Spleen (tissue), 7 donors: ENCODE measurements at regions not wholly inside any gene's neighbourhood (a gene's known extent, or its start where the extent isn't known, plus 50 kb on each side); places are given as distances from the start of the nearest gene placed in this dataset.

Experiments
- POLR2A ChIP-seq, 3 donors: fragments of 450-650 bp; IDR thresholded peaks; one replicate each; pipeline ENCODE4 v1.5.1; 2017; ENCODE audit warnings: antibody characterized with exemption in 3 of 3, mild to moderate bottlenecking in 1 of 3
- TF ChIP-seq, protein P1 (sequence below), 11 experiments: fragments of 200-600 bp in 7 of 11; fragments of 450-650 bp in 4 of 11; sonication (generic) in 4 of 11; IDR thresholded peaks in 8 of 11; conservative IDR thresholded peaks in 3 of 11; 1 replicate in 7 of 11; 2 replicates in 4 of 11; pipeline versions ENCODE4 v1.4.0 to v1.8.0; 2016 to 2021; ENCODE audit warnings: antibody characterized with exemption in 11 of 11, inconsistent platforms in 4 of 11, mild to moderate bottlenecking in 1 of 11
- donor health status: DM: no; HTN: no; CAD: no; lungs with moderate emphysema.
- donor health status: DM: no; HTN: no; CAD: no.
- donor health status: DM: no; HTN: no; CAD: no.

DNA sequence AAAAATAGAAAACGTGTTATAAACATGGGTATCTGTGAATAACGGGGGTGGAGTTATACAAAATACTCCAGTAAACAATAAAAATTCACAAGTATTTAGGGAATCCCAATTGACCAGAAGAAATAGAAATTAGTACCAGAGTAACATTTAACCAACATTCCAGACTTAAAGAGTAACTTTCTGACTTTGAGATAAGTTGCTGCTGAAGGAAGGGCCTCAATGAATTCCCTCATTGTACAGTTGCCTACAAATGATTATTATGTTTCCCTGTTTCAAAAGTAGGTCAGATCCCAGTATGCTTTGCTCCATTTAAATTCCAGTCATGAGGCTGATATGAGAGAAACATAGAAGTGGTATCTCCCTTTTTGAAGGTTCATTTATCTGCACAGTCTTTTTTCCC is 88.3 kb upstream of the KCNH7 start:
- TF ChIP-seq POLR2A (IDR thresholded peaks at IDR 0.05) = no peak
- TF ChIP-seq, protein P1, sequence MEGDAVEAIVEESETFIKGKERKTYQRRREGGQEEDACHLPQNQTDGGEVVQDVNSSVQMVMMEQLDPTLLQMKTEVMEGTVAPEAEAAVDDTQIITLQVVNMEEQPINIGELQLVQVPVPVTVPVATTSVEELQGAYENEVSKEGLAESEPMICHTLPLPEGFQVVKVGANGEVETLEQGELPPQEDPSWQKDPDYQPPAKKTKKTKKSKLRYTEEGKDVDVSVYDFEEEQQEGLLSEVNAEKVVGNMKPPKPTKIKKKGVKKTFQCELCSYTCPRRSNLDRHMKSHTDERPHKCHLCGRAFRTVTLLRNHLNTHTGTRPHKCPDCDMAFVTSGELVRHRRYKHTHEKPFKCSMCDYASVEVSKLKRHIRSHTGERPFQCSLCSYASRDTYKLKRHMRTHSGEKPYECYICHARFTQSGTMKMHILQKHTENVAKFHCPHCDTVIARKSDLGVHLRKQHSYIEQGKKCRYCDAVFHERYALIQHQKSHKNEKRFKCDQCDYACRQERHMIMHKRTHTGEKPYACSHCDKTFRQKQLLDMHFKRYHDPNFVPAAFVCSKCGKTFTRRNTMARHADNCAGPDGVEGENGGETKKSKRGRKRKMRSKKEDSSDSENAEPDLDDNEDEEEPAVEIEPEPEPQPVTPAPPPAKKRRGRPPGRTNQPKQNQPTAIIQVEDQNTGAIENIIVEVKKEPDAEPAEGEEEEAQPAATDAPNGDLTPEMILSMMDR (IDR thresholded peaks at IDR 0.05 in 8 of 11, conservative IDR thresholded peaks at IDR 0.05 in 3 of 11) = no peak
